Neural cell (in vitro differentiated cells): ENCODE measurements at regions not wholly inside any gene's neighbourhood (a gene's known extent, or its start where the extent isn't known, plus 50 kb on each side); places are given as distances from the start of the nearest gene placed in this dataset.

Experiments used
- CTCF ChIP-seq: fragments of 450-650 bp; IDR thresholded peaks from 2 replicates; pipeline ENCODE4 v1.5.1; 2014; ENCODE audit warnings: antibody characterized with exemption, mild to moderate bottlenecking, moderate library complexity; ENCODE audit not compliant: poor library complexity, severe bottlenecking
- EP300 ChIP-seq: fragments of 450-650 bp; conservative IDR thresholded peaks from 2 replicates; pipeline ENCODE4 v1.6.1; 2014; ENCODE audit warnings: antibody characterized with exemption, mild to moderate bottlenecking, moderate library complexity; ENCODE audit not compliant: poor library complexity, severe bottlenecking
- EZH2 ChIP-seq: fragments of 200-600, 300-800 bp; shearing (Covaris generic), sonication (generic); IDR thresholded peaks from 2 replicates; pipeline ENCODE4 v1.6.1; 2014; ENCODE audit warnings: antibody characterized with exemption, low read length, borderline replicate concordance, mild to moderate bottlenecking; ENCODE audit not compliant: insufficient read depth, poor library complexity, severe bottlenecking
- POLR2AphosphoS5 ChIP-seq: IDR thresholded peaks from 2 replicates; pipeline ENCODE4 v1.6.1; 2012
- RAD21 ChIP-seq: fragments of 450-650 bp; conservative IDR thresholded peaks from 2 replicates; pipeline ENCODE4 v1.6.1; 2014; ENCODE audit warnings: antibody characterized with exemption, mild to moderate bottlenecking, moderate library complexity
- REST ChIP-seq: IDR thresholded peaks from 2 replicates; pipeline ENCODE4 v1.6.1; 2012; ENCODE audit warnings: borderline replicate concordance
- TAF1 ChIP-seq: IDR thresholded peaks from 2 replicates; pipeline ENCODE4 v1.6.1; 2012; ENCODE audit warnings: low read depth

GRCh38 chr3:176490357-176490756 lies 706.9 kb downstream of the TBL1XR1 start:
- no peak for TF ChIP-seq TAF1
- TF ChIP-seq CTCF, result no peak
- no peak for TF ChIP-seq POLR2AphosphoS5
- no peak for TF ChIP-seq EZH2
- TF ChIP-seq RAD21, result no peak
- no peak for TF ChIP-seq REST
- no peak for TF ChIP-seq EP300
